ENCODE measurements at regions not wholly inside any gene's neighbourhood (a gene's known extent, or its start where the extent isn't known, plus 50 kb on each side); places are given as distances from the start of the nearest gene placed in this dataset.
"Not testable (repeated sequence)": the region's sequence is repeated elsewhere in the genome, so short reads cannot be mapped to it uniquely, and the experiment has no call there.

DNA sequence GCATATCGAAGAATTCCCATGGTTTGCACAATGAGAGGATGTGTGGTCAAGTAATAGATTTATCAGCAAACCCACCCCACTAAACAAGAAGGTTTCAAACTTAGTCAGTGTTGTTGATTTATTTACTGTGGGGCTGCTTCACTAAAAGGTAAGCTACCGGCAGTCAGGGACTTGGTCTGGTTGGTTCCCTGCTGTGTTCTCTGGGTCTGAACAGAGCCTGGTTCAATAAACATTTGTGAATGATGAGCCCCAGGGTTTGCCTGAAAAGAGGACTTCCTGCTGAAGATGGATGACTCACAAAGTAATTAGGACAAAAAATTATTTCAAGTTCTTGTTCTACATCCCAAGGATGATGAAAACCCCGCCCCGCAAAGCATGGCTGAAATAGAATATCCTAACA lies 108.3 kb downstream of the SPP2 start:
- peak overlapping the region; percentile 21 for H3K27ac Mint-ChIP-seq
- peaks cover 16% of the 10 kb centered on the region for H3K9me3 Mint-ChIP-seq
- H3K27me3 Mint-ChIP-seq (ENCODE audit: low read depth, poor library complexity), result peaks cover 9% of the 10 kb centered on the region
- H3K4me1 Mint-ChIP-seq, result peaks cover 86% of the 10 kb centered on the region
- H3K36me3 Mint-ChIP-seq (ENCODE audit: low read depth), result peaks cover 20% of the 10 kb centered on the region
- H3K4me3 Mint-ChIP-seq, result no peak overlapping the region
- TF ChIP-seq CTCF (IDR thresholded peaks at IDR 0.05), result no peak
- no peak for DNase-seq

GRCh38 chr2:234157817-234158588 lies 107.5 kb downstream of the SPP2 start:
- H3K9me3 Mint-ChIP-seq, result peaks cover 23% of the 10 kb centered on the region

DNA sequence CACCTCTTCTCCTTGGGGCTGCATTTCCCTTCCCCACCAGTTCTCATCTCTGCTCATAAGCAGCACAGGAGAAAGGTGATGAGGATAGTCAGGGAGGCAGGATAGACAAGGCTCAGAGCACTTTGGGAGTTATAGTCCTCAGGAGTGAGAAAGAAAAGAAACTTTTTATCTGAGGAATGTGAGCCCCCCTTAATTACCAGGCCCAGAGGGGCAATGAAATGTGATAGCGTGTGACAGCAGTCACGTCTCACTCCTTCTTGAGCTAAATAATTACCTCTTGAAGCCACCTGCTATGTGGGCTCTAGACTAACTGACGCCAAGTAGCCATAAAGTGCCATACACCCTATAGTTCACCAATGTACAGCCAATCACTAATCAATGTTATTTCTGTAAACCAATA lies 105.8 kb downstream of the SPP2 start:
- Mint-ChIP-seq H3K9me3 (peaks cover 39% of the 10 kb centered on the region), H3K4me3 (peak overlapping the region; percentile 7), H3K36me3 (ENCODE audit: low read depth) (peaks cover 37% of the 10 kb centered on the region), H3K4me1 (peaks cover 80% of the 10 kb centered on the region), H3K27ac (peak overlapping the region; percentile 99), H3K27me3 (ENCODE audit: low read depth, poor library complexity) (peaks cover 6% of the 10 kb centered on the region)
- no peak for TF ChIP-seq CTCF (IDR thresholded peaks at IDR 0.05)
- peak; percentile 46 for DNase-seq

More at GRCh38 chr2:234157817-234158588, 107.5 kb downstream of the SPP2 start:
- DNase-seq, result no peak
- Mint-ChIP-seq H3K27me3 (ENCODE audit: low read depth, poor library complexity) (peaks cover 9% of the 10 kb centered on the region), H3K4me1 (peaks cover 86% of the 10 kb centered on the region), H3K27ac (peak overlapping the region; percentile 82), H3K36me3 (ENCODE audit: low read depth) (peaks cover 28% of the 10 kb centered on the region), H3K4me3 (peak overlapping the region; percentile 44)
- TF ChIP-seq CTCF (IDR thresholded peaks at IDR 0.05), result no peak

- H3K27me3 Mint-ChIP-seq (ENCODE audit: low read depth, poor library complexity); H3K4me3 Mint-ChIP-seq; DNase-seq: not testable (repeated sequence)
- H3K27ac Mint-ChIP-seq, result peak overlapping the region; percentile 83
- H3K4me1 Mint-ChIP-seq, result peaks cover 64% of the 10 kb centered on the region
- peaks cover 53% of the 10 kb centered on the region for H3K9me3 Mint-ChIP-seq
- H3K36me3 Mint-ChIP-seq (ENCODE audit: low read depth), result peaks cover 28% of the 10 kb centered on the region
Measured at GRCh38 chr2:234152835-234153234, 102.3 kb downstream of the SPP2 start.

DNA sequence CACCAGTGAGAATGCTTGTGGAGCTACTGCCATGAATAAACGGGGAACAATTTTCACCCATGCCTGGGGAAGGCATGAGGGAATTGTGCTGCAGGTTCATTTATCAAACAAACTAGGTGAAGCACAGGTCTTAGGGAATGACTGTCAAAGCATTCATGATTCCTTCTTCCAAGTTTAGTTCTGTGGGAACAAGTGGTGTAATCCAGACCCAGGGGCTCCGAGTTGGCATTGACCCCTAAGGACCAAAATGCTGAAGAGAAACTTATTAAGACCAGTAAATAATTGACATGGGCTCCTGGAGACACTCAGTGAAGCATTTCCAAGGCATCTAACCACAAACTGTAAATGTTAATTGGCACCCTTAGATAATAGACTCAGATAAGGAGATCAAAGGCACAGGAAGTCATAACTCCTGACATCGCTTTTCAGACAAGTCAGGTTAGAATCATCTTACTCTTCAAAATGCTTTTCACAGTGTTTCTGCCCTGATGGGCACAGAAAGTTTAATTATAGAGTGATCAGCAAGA lies 96.9 kb downstream of the SPP2 start:
- peak overlapping the region; percentile 54 for H3K27ac Mint-ChIP-seq
- DNase-seq, result no peak
- H3K4me3 Mint-ChIP-seq, result no peak overlapping the region
- H3K9me3 Mint-ChIP-seq, result peaks cover 63% of the 10 kb centered on the region
- peaks cover 33% of the 10 kb centered on the region for H3K36me3 Mint-ChIP-seq (ENCODE audit: low read depth)
- TF ChIP-seq CTCF (IDR thresholded peaks at IDR 0.05), result no peak
- no peaks in the 10 kb centered on the region for H3K27me3 Mint-ChIP-seq (ENCODE audit: low read depth, poor library complexity)
- H3K4me1 Mint-ChIP-seq, result peaks cover 67% of the 10 kb centered on the region

GRCh38 chr2:234146087-234146826 lies 95.8 kb downstream of the SPP2 start:
- TF ChIP-seq CTCF (IDR thresholded peaks at IDR 0.05), result no peak
- peaks cover 52% of the 10 kb centered on the region for H3K9me3 Mint-ChIP-seq
- H3K4me3 Mint-ChIP-seq, result no peak overlapping the region
- H3K36me3 Mint-ChIP-seq (ENCODE audit: low read depth), result peaks cover 24% of the 10 kb centered on the region
- peaks cover 70% of the 10 kb centered on the region for H3K4me1 Mint-ChIP-seq
- no peak for DNase-seq
- no peaks in the 10 kb centered on the region for H3K27me3 Mint-ChIP-seq (ENCODE audit: low read depth, poor library complexity)
- H3K27ac Mint-ChIP-seq, result peak overlapping the region; percentile 87

Data from nephron progenitor cell (in vitro differentiated cells).